ENCODE measurements at regions not wholly inside any gene's neighbourhood (a gene's known extent, or its start where the extent isn't known, plus 50 kb on each side); places are given as distances from the start of the nearest gene placed in this dataset.

GRCh38 chr2:60603533-60604190 is 50.2 kb upstream of the BCL11A start:
- no peaks in the 10 kb centered on the region for H3K4me1 ChIP-seq (ENCODE audit: control insufficient read depth, insufficient read depth, low read length)
- no peak overlapping the region for H3K9ac ChIP-seq (ENCODE audit: low read depth, low read length)
- no peak overlapping the region for H3K4me2 ChIP-seq (ENCODE audit: low read length)
- no peak overlapping the region for H3K4me3 ChIP-seq (ENCODE audit: low read length)
- H3K9me3 ChIP-seq (replicated peaks; ENCODE audit: low read length), result no peaks in the 10 kb centered on the region
- H3K27me3 ChIP-seq (ENCODE audit: control insufficient read depth, insufficient read depth, low read length), result peaks cover 9% of the 10 kb centered on the region
- no peaks in the 10 kb centered on the region for H3K36me3 ChIP-seq (ENCODE audit: insufficient read depth, low read length)

- Histone ChIP-seq H3K27me3 (ENCODE audit: control insufficient read depth, insufficient read depth, low read length) (peaks cover 12% of the 10 kb centered on the region), H3K9ac (ENCODE audit: low read depth, low read length) (no peak overlapping the region), H3K36me3 (ENCODE audit: insufficient read depth, low read length) (no peaks in the 10 kb centered on the region), H3K4me2 (ENCODE audit: low read length) (no peak overlapping the region), H3K4me1 (ENCODE audit: control insufficient read depth, insufficient read depth, low read length) (no peaks in the 10 kb centered on the region), H3K4me3 (ENCODE audit: low read length) (no peak overlapping the region), H3K9me3 (replicated peaks; ENCODE audit: low read length) (no peaks in the 10 kb centered on the region)
Measured at GRCh38 chr2:60604486-60605064, 51.1 kb upstream of the BCL11A start.

- H3K9me3 ChIP-seq (replicated peaks; ENCODE audit: low read length), result no peaks in the 10 kb centered on the region
- no peak overlapping the region for H3K4me2 ChIP-seq (ENCODE audit: low read length)
- H3K4me3 ChIP-seq (ENCODE audit: low read length), result no peak overlapping the region
- peaks cover 9% of the 10 kb centered on the region for H3K27me3 ChIP-seq (ENCODE audit: control insufficient read depth, insufficient read depth, low read length)
- no peak overlapping the region for H3K9ac ChIP-seq (ENCODE audit: low read depth, low read length)
- no peaks in the 10 kb centered on the region for H3K36me3 ChIP-seq (ENCODE audit: insufficient read depth, low read length)
- H3K4me1 ChIP-seq (ENCODE audit: control insufficient read depth, insufficient read depth, low read length), result no peaks in the 10 kb centered on the region
Measured at GRCh38 chr2:60605866-60606265, 52.4 kb upstream of the BCL11A start.

- Histone ChIP-seq H3K4me1 (ENCODE audit: control insufficient read depth, insufficient read depth, low read length) (no peaks in the 10 kb centered on the region), H3K4me2 (ENCODE audit: low read length) (no peak overlapping the region), H3K9ac (ENCODE audit: low read depth, low read length) (no peak overlapping the region), H3K36me3 (ENCODE audit: insufficient read depth, low read length) (no peaks in the 10 kb centered on the region), H3K27me3 (ENCODE audit: control insufficient read depth, insufficient read depth, low read length) (peaks cover 14% of the 10 kb centered on the region), H3K9me3 (replicated peaks; ENCODE audit: low read length) (no peaks in the 10 kb centered on the region), H3K4me3 (ENCODE audit: low read length) (no peak overlapping the region)
Measured at GRCh38 chr2:60608679-60609078, 55.2 kb upstream of the BCL11A start.

GRCh38 chr2:60612033-60612432 is 58.6 kb upstream of the BCL11A start:
- Histone ChIP-seq H3K4me2 (ENCODE audit: low read length) (no peak overlapping the region), H3K4me1 (ENCODE audit: control insufficient read depth, insufficient read depth, low read length) (no peaks in the 10 kb centered on the region), H3K9ac (ENCODE audit: low read depth, low read length) (no peak overlapping the region), H3K27me3 (ENCODE audit: control insufficient read depth, insufficient read depth, low read length) (peaks cover 18% of the 10 kb centered on the region), H3K4me3 (ENCODE audit: low read length) (no peak overlapping the region), H3K9me3 (replicated peaks; ENCODE audit: low read length) (no peaks in the 10 kb centered on the region), H3K36me3 (ENCODE audit: insufficient read depth, low read length) (no peaks in the 10 kb centered on the region)

- H3K27me3 ChIP-seq (ENCODE audit: control insufficient read depth, insufficient read depth, low read length), result peaks cover 11% of the 10 kb centered on the region
- H3K9me3 ChIP-seq (replicated peaks; ENCODE audit: low read length), result no peaks in the 10 kb centered on the region
- H3K4me3 ChIP-seq (ENCODE audit: low read length), result no peak overlapping the region
- H3K9ac ChIP-seq (ENCODE audit: low read depth, low read length), result no peak overlapping the region
- H3K4me2 ChIP-seq (ENCODE audit: low read length), result no peak overlapping the region
- H3K4me1 ChIP-seq (ENCODE audit: control insufficient read depth, insufficient read depth, low read length), result no peaks in the 10 kb centered on the region
- H3K36me3 ChIP-seq (ENCODE audit: insufficient read depth, low read length), result no peaks in the 10 kb centered on the region
Measured at GRCh38 chr2:60614319-60614718, 60.9 kb upstream of the BCL11A start.

GRCh38 chr2:60621688-60622429 is 68.4 kb upstream of the BCL11A start:
- H3K9ac ChIP-seq (ENCODE audit: low read depth, low read length), result no peak overlapping the region

GRCh38 chr2:60623040-60623439 is 69.6 kb upstream of the BCL11A start:
- Histone ChIP-seq H3K9me3 (replicated peaks; ENCODE audit: low read length) (no peaks in the 10 kb centered on the region), H3K9ac (ENCODE audit: low read depth, low read length) (no peak overlapping the region), H3K4me3 (ENCODE audit: low read length) (no peak overlapping the region), H3K27me3 (ENCODE audit: control insufficient read depth, insufficient read depth, low read length) (peaks cover 4% of the 10 kb centered on the region), H3K4me1 (ENCODE audit: control insufficient read depth, insufficient read depth, low read length) (no peaks in the 10 kb centered on the region), H3K4me2 (ENCODE audit: low read length) (no peak overlapping the region), H3K36me3 (ENCODE audit: insufficient read depth, low read length) (no peaks in the 10 kb centered on the region)

More at GRCh38 chr2:60621688-60622429, 68.4 kb upstream of the BCL11A start:
- peaks cover 2% of the 10 kb centered on the region for H3K27me3 ChIP-seq (ENCODE audit: control insufficient read depth, insufficient read depth, low read length)
- H3K36me3 ChIP-seq (ENCODE audit: insufficient read depth, low read length), result no peaks in the 10 kb centered on the region
- H3K4me1 ChIP-seq (ENCODE audit: control insufficient read depth, insufficient read depth, low read length), result no peaks in the 10 kb centered on the region
- H3K4me2 ChIP-seq (ENCODE audit: low read length), result no peak overlapping the region
- no peaks in the 10 kb centered on the region for H3K9me3 ChIP-seq (replicated peaks; ENCODE audit: low read length)
- no peak overlapping the region for H3K4me3 ChIP-seq (ENCODE audit: low read length)

- H3K9ac ChIP-seq (ENCODE audit: low read depth, low read length), result no peak overlapping the region
- no peaks in the 10 kb centered on the region for H3K9me3 ChIP-seq (replicated peaks; ENCODE audit: low read length)
Measured at GRCh38 chr2:60627412-60627811, 74.0 kb upstream of the BCL11A start.

GRCh38 chr2:60628026-60628425 is 74.6 kb upstream of the BCL11A start:
- no peak overlapping the region for H3K4me2 ChIP-seq (ENCODE audit: low read length)
- no peaks in the 10 kb centered on the region for H3K36me3 ChIP-seq (ENCODE audit: insufficient read depth, low read length)
- no peak overlapping the region for H3K4me3 ChIP-seq (ENCODE audit: low read length)
- peaks cover 22% of the 10 kb centered on the region for H3K27me3 ChIP-seq (ENCODE audit: control insufficient read depth, insufficient read depth, low read length)
- H3K4me1 ChIP-seq (ENCODE audit: control insufficient read depth, insufficient read depth, low read length), result no peaks in the 10 kb centered on the region
- no peaks in the 10 kb centered on the region for H3K9me3 ChIP-seq (replicated peaks; ENCODE audit: low read length)
- no peak overlapping the region for H3K9ac ChIP-seq (ENCODE audit: low read depth, low read length)

More at GRCh38 chr2:60627412-60627811, 74.0 kb upstream of the BCL11A start:
- no peaks in the 10 kb centered on the region for H3K4me1 ChIP-seq (ENCODE audit: control insufficient read depth, insufficient read depth, low read length)
- no peak overlapping the region for H3K4me2 ChIP-seq (ENCODE audit: low read length)
- H3K36me3 ChIP-seq (ENCODE audit: insufficient read depth, low read length), result no peaks in the 10 kb centered on the region
- peaks cover 22% of the 10 kb centered on the region for H3K27me3 ChIP-seq (ENCODE audit: control insufficient read depth, insufficient read depth, low read length)
- no peak overlapping the region for H3K4me3 ChIP-seq (ENCODE audit: low read length)

GRCh38 chr2:60628615-60629304 is 75.3 kb upstream of the BCL11A start:
- H3K4me2 ChIP-seq (ENCODE audit: low read length), result no peak overlapping the region
- H3K4me1 ChIP-seq (ENCODE audit: control insufficient read depth, insufficient read depth, low read length), result no peaks in the 10 kb centered on the region
- H3K9ac ChIP-seq (ENCODE audit: low read depth, low read length), result no peak overlapping the region
- no peak overlapping the region for H3K4me3 ChIP-seq (ENCODE audit: low read length)
- H3K27me3 ChIP-seq (ENCODE audit: control insufficient read depth, insufficient read depth, low read length), result peaks cover 22% of the 10 kb centered on the region
- H3K9me3 ChIP-seq (replicated peaks; ENCODE audit: low read length), result no peaks in the 10 kb centered on the region
- H3K36me3 ChIP-seq (ENCODE audit: insufficient read depth, low read length), result no peaks in the 10 kb centered on the region
